ENCODE measurements at regions not wholly inside any gene's neighbourhood (a gene's known extent, or its start where the extent isn't known, plus 50 kb on each side); places are given as distances from the start of the nearest gene placed in this dataset.
"Not testable (repeated sequence)": the region's sequence is repeated elsewhere in the genome, so short reads cannot be mapped to it uniquely, and the experiment has no call there.

GRCh38 chr15:38075466-38075865 is 141.0 kb downstream of the TMCO5A start:
- no peak for DNase-seq

GRCh38 chr15:38076786-38077185 is 142.3 kb downstream of the TMCO5A start:
- no peak for DNase-seq

GRCh38 chr15:38079236-38079635 is 144.8 kb downstream of the TMCO5A start:
- no peak for DNase-seq

- DNase-seq, result no peak
Measured at GRCh38 chr15:38080651-38081275, 146.3 kb downstream of the TMCO5A start.

GRCh38 chr15:38084289-38084688 is 149.8 kb downstream of the TMCO5A start:
- DNase-seq, result peak; percentile 47

GRCh38 chr15:38085114-38085513 is 150.7 kb downstream of the TMCO5A start:
- DNase-seq, result peak; percentile 66

GRCh38 chr15:38085931-38086568 is 151.6 kb downstream of the TMCO5A start:
- no peak for DNase-seq

- no peak for DNase-seq
Measured at GRCh38 chr15:38086611-38087010, 152.2 kb downstream of the TMCO5A start.

- DNase-seq, result no peak
Measured at GRCh38 chr15:38088971-38089370, 154.5 kb downstream of the TMCO5A start.

- DNase-seq, result no peak
Measured at GRCh38 chr15:38090223-38090622, 155.8 kb downstream of the TMCO5A start.

- no peak for DNase-seq
Measured at GRCh38 chr15:38090678-38091077, 156.2 kb downstream of the TMCO5A start.

GRCh38 chr15:38091078-38091645 is 156.7 kb downstream of the TMCO5A start:
- no peak for DNase-seq

- no peak for DNase-seq
Measured at GRCh38 chr15:38093931-38094330, 158.7 kb upstream of the SPRED1 start.

GRCh38 chr15:38102972-38103371 is 149.7 kb upstream of the SPRED1 start:
- no peak for DNase-seq

GRCh38 chr15:38103564-38103963 is 149.1 kb upstream of the SPRED1 start:
- DNase-seq, result no peak

- no peak for DNase-seq
Measured at GRCh38 chr15:38111070-38111469, 141.6 kb upstream of the SPRED1 start.

- no peak for DNase-seq
Measured at GRCh38 chr15:38112406-38112805, 140.2 kb upstream of the SPRED1 start.

- no peak for DNase-seq
Measured at GRCh38 chr15:38115121-38115520, 137.5 kb upstream of the SPRED1 start.

GRCh38 chr15:38117781-38118180 is 134.9 kb upstream of the SPRED1 start:
- DNase-seq, result no peak

- not testable (repeated sequence) for DNase-seq
Measured at GRCh38 chr15:38119865-38120264, 132.8 kb upstream of the SPRED1 start.

- no peak for DNase-seq
Measured at GRCh38 chr15:38127306-38127771, 125.3 kb upstream of the SPRED1 start.

GRCh38 chr15:38128341-38128781 is 124.3 kb upstream of the SPRED1 start:
- no peak for DNase-seq

GRCh38 chr15:38128921-38129320 is 123.7 kb upstream of the SPRED1 start:
- no peak for DNase-seq

GRCh38 chr15:38129531-38130204 is 123.0 kb upstream of the SPRED1 start:
- no peak for DNase-seq
